H1 (cell line): ENCODE measurements at regions not wholly inside any gene's neighbourhood (a gene's known extent, or its start where the extent isn't known, plus 50 kb on each side); places are given as distances from the start of the nearest gene placed in this dataset.

Experiments
- ASH2L ChIP-seq: fragments of 200-600, 300-600 bp; sonication (generic); IDR thresholded peaks from one replicate; pipeline ENCODE4 v1.7.1; 2017; ENCODE audit warnings: low read length
- BCL11A ChIP-seq, 2 experiments: IDR thresholded peaks; one replicate each; pipeline ENCODE4 v1.6.1; 2011; ENCODE audit warnings: low read depth in 2 of 2, low read length in 2 of 2, mild to moderate bottlenecking in 2 of 2
- CHD1 ChIP-seq: IDR thresholded peaks from 2 replicates; pipeline ENCODE4 v1.6.1; 2012; ENCODE audit warnings: low read depth, low read length, improper control_type of control experiment
- CTCF ChIP-seq, 3 experiments: IDR thresholded peaks; 1 replicate in 2 of 3; 2 replicates in 1 of 3; pipeline versions ENCODE4 v1.5.1 to v1.6.1; 2011; ENCODE audit warnings: low read length in 3 of 3, mild to moderate bottlenecking in 3 of 3, inconsistent platforms in 2 of 3, low read depth in 1 of 3, moderate library complexity in 1 of 3; ENCODE audit not compliant: insufficient read depth in 1 of 3; ENCODE audit errors: control extremely low read depth in 1 of 3
- EP300 ChIP-seq, 2 experiments: IDR thresholded peaks; 1 replicate in 1 of 2; 2 replicates in 1 of 2; pipeline ENCODE4 v1.6.1; 2011 to 2012; ENCODE audit warnings: low read depth in 2 of 2, low read length in 2 of 2, mild to moderate bottlenecking in 2 of 2, borderline replicate concordance in 1 of 2, inconsistent platforms in 1 of 2, moderate library complexity in 1 of 2
- HDAC6 ChIP-seq: IDR thresholded peaks from one replicate; pipeline ENCODE4 v1.7.1; 2012; ENCODE audit warnings: low read depth, mild to moderate bottlenecking, inconsistent platforms, low read length, moderate library complexity
- MAX ChIP-seq: IDR thresholded peaks from 2 replicates; pipeline ENCODE4 v1.6.1; 2012; ENCODE audit warnings: inconsistent platforms
- RNF2 ChIP-seq: fragments of 200-900, 300-1000 bp; sonication (generic); IDR thresholded peaks from 2 replicates; pipeline ENCODE4 v1.7.1; 2016; ENCODE audit warnings: borderline replicate concordance, low read depth, mild to moderate bottlenecking, antibody characterized with exemption, low read length; ENCODE audit not compliant: poor library complexity, severe bottlenecking; ENCODE audit errors: missing control alignments
- SIRT6 ChIP-seq: IDR thresholded peaks from one replicate; pipeline ENCODE4 v1.7.1; 2012; ENCODE audit warnings: low read length, inconsistent platforms
- SRF ChIP-seq: IDR thresholded peaks from 2 replicates; pipeline ENCODE4 v1.6.1; 2011; ENCODE audit warnings: mild to moderate bottlenecking, low read depth, low read length, moderate library complexity
- USF2 ChIP-seq: IDR thresholded peaks from 2 replicates; pipeline ENCODE4 v1.6.1; 2011; ENCODE audit warnings: low read length, improper control_type of control experiment
- ZNF274 ChIP-seq: IDR thresholded peaks from 2 replicates; pipeline ENCODE4 v1.7.0; 2012; ENCODE audit warnings: low read length, borderline replicate concordance; ENCODE audit errors: extremely low read depth

GRCh38 chr10:58010073-58010702 is 257.5 kb downstream of the IPMK start:
- TF ChIP-seq ASH2L (no peak), CHD1 (no peak), EP300 (IDR thresholded peaks at IDR 0.05; ENCODE audit: borderline replicate concordance in 1 of 2, low read depth in 2 of 2, low read length in 2 of 2) (no peak), SRF (no peak), CTCF (IDR thresholded peaks at IDR 0.05; ENCODE audit: control extremely low read depth in 1 of 3, insufficient read depth in 1 of 3, low read depth in 1 of 3, low read length in 3 of 3) (no peak), BCL11A (IDR thresholded peaks at IDR 0.05; ENCODE audit: low read depth in 2 of 2, low read length in 2 of 2) (no peak), RNF2 (no peak), SIRT6 (no peak), ZNF274 (no peak), HDAC6 (no peak), USF2 (no peak), MAX (no peak)
